ENCODE measurements at regions not wholly inside any gene's neighbourhood (a gene's known extent, or its start where the extent isn't known, plus 50 kb on each side); places are given as distances from the start of the nearest gene placed in this dataset.

DNA sequence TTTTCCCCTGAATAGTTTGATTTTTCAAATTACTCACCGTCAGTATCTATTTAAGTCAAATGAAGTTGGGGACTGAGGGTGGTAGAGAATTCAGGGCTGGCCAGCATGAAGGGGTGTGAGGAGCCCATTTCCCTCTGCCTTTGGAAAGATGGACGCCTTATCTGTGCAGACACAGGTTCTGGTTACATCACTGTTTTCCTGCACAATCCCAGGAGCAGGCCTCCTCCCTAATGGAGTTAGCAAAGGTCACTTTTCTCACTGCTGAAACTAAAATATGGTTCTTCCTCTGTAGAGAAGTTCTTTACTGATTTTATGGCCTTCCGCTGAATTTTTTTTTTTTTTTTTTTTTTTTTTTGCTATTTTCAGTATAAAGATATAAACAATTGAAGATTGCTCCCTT is 69.1 kb downstream of the FOXD1 start:
- ChIA-PET CTCF (interaction anchor here (1.2 kb wide), 1 partner anchor 20 kb away, joined by 3 read pairs; no protein-coding TSS in a partner anchor), POLR2A (no interaction called here)
- FAIRE-seq (no peak), ATAC-seq (no peak), DNase-seq (ENCODE audit: low read depth in 1 of 2, low spot score in 1 of 2) (no peak)
- Histone ChIP-seq H3K4me1 (peaks cover 2% of the 10 kb centered on the region; the same call in 1 of the 3 replicates), H3K27ac (no peak overlapping the region), H3K9me3 (peaks cover 12% of the 10 kb centered on the region; the same call in 2 of the 3 replicates), H3K4me2 (no peak overlapping the region), H3K4me3 (no peak overlapping the region)
- TF ChIP-seq FOSB (CRISPR knock-in tag; IDR thresholded peaks at IDR 0.05) (no peak), POLR2AphosphoS2 (conservative IDR thresholded peaks at IDR 0.05; ENCODE audit: low read length) (no peak), TFCP2L1 (CRISPR knock-in tag; IDR thresholded peaks at IDR 0.05) (no peak), HOXA7 (CRISPR knock-in tag; IDR thresholded peaks at IDR 0.05) (no peak), EHMT2 (IDR thresholded peaks at IDR 0.05; ENCODE audit: low read depth) (no peak), NFE2L2 (conservative IDR thresholded peaks at IDR 0.05; ENCODE audit: low read length) (no peak), HOXB5 (CRISPR knock-in tag; IDR thresholded peaks at IDR 0.05) (no peak), GATA3 (IDR thresholded peaks at IDR 0.05; ENCODE audit: borderline replicate concordance) (no peak), CEBPB (IDR thresholded peaks at IDR 0.05) (no peak), JUNB (IDR thresholded peaks at IDR 0.05) (no peak), CBX8 (IDR thresholded peaks at IDR 0.05) (no peak)
- TF ChIP-seq, protein P1, sequence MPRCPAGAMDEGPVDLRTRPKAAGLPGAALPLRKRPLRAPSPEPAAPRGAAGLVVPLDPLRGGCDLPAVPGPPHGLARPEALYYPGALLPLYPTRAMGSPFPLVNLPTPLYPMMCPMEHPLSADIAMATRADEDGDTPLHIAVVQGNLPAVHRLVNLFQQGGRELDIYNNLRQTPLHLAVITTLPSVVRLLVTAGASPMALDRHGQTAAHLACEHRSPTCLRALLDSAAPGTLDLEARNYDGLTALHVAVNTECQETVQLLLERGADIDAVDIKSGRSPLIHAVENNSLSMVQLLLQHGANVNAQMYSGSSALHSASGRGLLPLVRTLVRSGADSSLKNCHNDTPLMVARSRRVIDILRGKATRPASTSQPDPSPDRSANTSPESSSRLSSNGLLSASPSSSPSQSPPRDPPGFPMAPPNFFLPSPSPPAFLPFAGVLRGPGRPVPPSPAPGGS (IDR thresholded peaks at IDR 0.05), result no peak
- WGBS (ENCODE audit: missing lambda C conversion rate), result 89% methylated on average over 3 of the region's 3 CpGs

- Histone ChIP-seq H3K9me3 (peaks cover 7% of the 10 kb centered on the region; the same call in 2 of the 3 replicates), H3K4me3 (no peak overlapping the region), H3K4me2 (no peak overlapping the region), H3K27ac (no peak overlapping the region), H3K4me1 (peaks cover 4% of the 10 kb centered on the region; the same call in 1 of the 3 replicates)
- DNase-seq (ENCODE audit: low read depth in 1 of 2, low spot score in 1 of 2) (no peak), FAIRE-seq (no peak), ATAC-seq (no peak)
- ChIA-PET CTCF (interaction anchor here (0.7 to 2.2 kb wide), 4 partner anchors 21 to 163 kb away, joined by 3 to 7 read pairs (median 3); no protein-coding TSS in a partner anchor), POLR2A (no interaction called here)
- 88% methylated on average over 1 of the region's 1 CpG for WGBS (ENCODE audit: missing lambda C conversion rate)
- TF ChIP-seq HDAC2 (IDR thresholded peaks at IDR 0.05), result no peak
- no peak for TF ChIP-seq HOXA7 (CRISPR knock-in tag; IDR thresholded peaks at IDR 0.05)
- TF ChIP-seq, protein P2, sequence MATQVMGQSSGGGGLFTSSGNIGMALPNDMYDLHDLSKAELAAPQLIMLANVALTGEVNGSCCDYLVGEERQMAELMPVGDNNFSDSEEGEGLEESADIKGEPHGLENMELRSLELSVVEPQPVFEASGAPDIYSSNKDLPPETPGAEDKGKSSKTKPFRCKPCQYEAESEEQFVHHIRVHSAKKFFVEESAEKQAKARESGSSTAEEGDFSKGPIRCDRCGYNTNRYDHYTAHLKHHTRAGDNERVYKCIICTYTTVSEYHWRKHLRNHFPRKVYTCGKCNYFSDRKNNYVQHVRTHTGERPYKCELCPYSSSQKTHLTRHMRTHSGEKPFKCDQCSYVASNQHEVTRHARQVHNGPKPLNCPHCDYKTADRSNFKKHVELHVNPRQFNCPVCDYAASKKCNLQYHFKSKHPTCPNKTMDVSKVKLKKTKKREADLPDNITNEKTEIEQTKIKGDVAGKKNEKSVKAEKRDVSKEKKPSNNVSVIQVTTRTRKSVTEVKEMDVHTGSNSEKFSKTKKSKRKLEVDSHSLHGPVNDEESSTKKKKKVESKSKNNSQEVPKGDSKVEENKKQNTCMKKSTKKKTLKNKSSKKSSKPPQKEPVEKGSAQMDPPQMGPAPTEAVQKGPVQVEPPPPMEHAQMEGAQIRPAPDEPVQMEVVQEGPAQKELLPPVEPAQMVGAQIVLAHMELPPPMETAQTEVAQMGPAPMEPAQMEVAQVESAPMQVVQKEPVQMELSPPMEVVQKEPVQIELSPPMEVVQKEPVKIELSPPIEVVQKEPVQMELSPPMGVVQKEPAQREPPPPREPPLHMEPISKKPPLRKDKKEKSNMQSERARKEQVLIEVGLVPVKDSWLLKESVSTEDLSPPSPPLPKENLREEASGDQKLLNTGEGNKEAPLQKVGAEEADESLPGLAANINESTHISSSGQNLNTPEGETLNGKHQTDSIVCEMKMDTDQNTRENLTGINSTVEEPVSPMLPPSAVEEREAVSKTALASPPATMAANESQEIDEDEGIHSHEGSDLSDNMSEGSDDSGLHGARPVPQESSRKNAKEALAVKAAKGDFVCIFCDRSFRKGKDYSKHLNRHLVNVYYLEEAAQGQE (IDR thresholded peaks at IDR 0.05), result no peak
- TF ChIP-seq, protein P3, sequence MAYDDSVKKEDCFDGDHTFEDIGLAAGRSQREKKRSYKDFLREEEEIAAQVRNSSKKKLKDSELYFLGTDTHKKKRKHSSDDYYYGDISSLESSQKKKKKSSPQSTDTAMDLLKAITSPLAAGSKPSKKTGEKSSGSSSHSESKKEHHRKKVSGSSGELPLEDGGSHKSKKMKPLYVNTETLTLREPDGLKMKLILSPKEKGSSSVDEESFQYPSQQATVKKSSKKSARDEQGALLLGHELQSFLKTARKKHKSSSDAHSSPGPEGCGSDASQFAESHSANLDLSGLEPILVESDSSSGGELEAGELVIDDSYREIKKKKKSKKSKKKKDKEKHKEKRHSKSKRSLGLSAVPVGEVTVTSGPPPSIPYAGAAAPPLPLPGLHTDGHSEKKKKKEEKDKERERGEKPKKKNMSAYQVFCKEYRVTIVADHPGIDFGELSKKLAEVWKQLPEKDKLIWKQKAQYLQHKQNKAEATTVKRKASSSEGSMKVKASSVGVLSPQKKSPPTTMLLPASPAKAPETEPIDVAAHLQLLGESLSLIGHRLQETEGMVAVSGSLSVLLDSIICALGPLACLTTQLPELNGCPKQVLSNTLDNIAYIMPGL (CRISPR knock-in tag; IDR thresholded peaks at IDR 0.05; ENCODE audit: borderline replicate concordance), result no peak
- TF ChIP-seq CHD4 (IDR thresholded peaks at IDR 0.05; ENCODE audit: borderline replicate concordance), result no peak
These were observed 69.8 kb downstream of the FOXD1 start for GRCh38 chr5:73378765-73379164.

DNA sequence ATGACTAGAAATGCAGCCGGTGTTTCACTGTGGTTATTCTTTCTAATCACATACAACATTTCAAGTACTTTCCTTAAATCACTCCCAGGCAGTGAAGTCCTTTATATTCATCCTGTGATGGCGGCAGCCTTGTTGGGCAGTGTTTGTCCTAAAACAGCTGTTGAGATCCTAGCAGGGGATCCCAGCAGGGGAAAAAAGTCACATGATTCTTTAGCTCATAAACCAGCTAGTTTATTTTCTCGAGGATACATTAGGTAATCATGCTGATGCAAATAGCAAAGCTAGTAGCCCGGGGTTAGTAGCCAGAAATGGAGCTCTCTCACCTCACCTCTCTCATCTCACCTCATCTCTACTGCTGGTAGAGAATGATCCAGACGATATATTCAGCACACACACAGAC is 70.5 kb downstream of the FOXD1 start:
- ChIA-PET CTCF (interaction anchor here (0.7 to 2.2 kb wide), 4 partner anchors 22 to 162 kb away, joined by 3 to 7 read pairs (median 3); no protein-coding TSS in a partner anchor), POLR2A (no interaction called here)
- Histone ChIP-seq H3K27ac (no peak overlapping the region), H3K9me3 (0 out of 3 replicates have a peak, but pooled peaks cover 2% of the 10 kb centered on the region), H3K4me1 (peaks cover 4% of the 10 kb centered on the region; the same call in 1 of the 3 replicates), H3K4me3 (no peak overlapping the region), H3K4me2 (no peak overlapping the region)
- FAIRE-seq (no peak), DNase-seq (ENCODE audit: low read depth in 1 of 2, low spot score in 1 of 2) (no peak), ATAC-seq (no peak)
- 62% methylated on average over 5 of the region's 5 CpGs for WGBS (ENCODE audit: missing lambda C conversion rate)
- no peak for TF ChIP-seq ZSCAN20 (CRISPR knock-in tag; IDR thresholded peaks at IDR 0.05)
- TF ChIP-seq EP300 (IDR thresholded peaks at IDR 0.05), result no peak
- TF ChIP-seq KDM5A (IDR thresholded peaks at IDR 0.05), result no peak
- TF ChIP-seq ZNF302 (CRISPR knock-in tag; IDR thresholded peaks at IDR 0.05), result no peak
- TF ChIP-seq CHD4 (IDR thresholded peaks at IDR 0.05; ENCODE audit: borderline replicate concordance), result no peak
- TF ChIP-seq CTCF (IDR thresholded peaks at IDR 0.05), result no peak
- TF ChIP-seq, protein P3 (CRISPR knock-in tag; IDR thresholded peaks at IDR 0.05; ENCODE audit: borderline replicate concordance), result no peak
- TF ChIP-seq, protein P4, sequence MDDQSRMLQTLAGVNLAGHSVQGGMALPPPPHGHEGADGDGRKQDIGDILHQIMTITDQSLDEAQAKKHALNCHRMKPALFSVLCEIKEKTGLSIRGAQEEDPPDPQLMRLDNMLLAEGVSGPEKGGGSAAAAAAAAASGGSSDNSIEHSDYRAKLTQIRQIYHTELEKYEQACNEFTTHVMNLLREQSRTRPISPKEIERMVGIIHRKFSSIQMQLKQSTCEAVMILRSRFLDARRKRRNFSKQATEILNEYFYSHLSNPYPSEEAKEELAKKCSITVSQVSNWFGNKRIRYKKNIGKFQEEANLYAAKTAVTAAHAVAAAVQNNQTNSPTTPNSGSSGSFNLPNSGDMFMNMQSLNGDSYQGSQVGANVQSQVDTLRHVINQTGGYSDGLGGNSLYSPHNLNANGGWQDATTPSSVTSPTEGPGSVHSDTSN (IDR thresholded peaks at IDR 0.05), result no peak
- no peak for TF ChIP-seq NPAS2 (CRISPR knock-in tag; IDR thresholded peaks at IDR 0.05; ENCODE audit: borderline replicate concordance)

All from A549 (cell line).